ENCODE measurements at regions not wholly inside any gene's neighbourhood (a gene's known extent, or its start where the extent isn't known, plus 50 kb on each side); places are given as distances from the start of the nearest gene placed in this dataset.

DNA sequence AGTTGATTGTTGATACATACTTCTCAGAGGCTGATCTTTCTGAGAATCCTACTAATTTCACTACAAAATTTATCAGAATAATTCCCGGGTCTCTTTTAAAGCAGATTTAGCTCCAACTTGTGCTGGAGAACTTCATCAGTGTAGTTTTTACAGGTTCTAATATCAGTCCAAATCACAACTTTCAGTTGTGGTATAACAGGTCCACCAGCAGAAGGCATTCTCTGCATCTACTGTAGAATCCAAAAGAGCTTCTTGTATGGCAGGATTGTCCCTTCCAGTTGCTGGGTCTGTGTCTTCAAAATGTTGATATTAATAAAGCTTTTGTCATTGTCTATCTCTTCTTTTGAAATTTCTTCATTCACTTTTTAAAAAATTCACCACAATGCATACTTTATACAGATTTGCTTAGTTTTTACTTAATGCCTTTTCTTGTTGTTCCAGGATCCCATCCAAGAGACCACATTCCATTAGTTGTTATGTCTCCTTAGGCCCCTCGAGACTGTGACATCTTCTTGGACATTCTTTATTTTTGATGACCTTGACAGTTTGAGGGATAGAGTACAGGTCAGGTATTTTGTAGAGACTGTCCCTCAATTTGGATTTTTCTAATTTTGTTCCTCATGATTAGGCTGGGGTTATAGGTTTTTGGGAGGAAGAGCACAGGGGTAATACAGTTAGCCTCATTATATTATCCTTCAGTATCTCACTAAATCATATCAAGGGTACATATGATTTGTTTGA is 490.5 kb upstream of the MEX3C start:
- ATAC-seq (no peak), DNase-seq (ENCODE audit: low spot score) (no peak), FAIRE-seq (no peak)
- ChIA-PET CTCF (ENCODE audit: low intra/inter-chr PET ratio, low total read pairs) (no interaction called here), POLR2A (no interaction called here)
- TF ChIP-seq MAFF (IDR thresholded peaks at IDR 0.05; ENCODE audit: low read depth, low read length) (peak; percentile 53), ZNF713 (CRISPR knock-in tag; IDR thresholded peaks at IDR 0.05) (no peak), MBD4 (IDR thresholded peaks at IDR 0.05; ENCODE audit: borderline replicate concordance, low read length) (no peak), MAFK (conservative IDR thresholded peaks at IDR 0.05 in 1 of 2, IDR thresholded peaks at IDR 0.05 in 1 of 2; ENCODE audit: low read length in 2 of 2) (peak; percentile 57 to 62; a peak in 3 of 4 replicates), ZNF225 (CRISPR knock-in tag; IDR thresholded peaks at IDR 0.05) (no peak)
- Histone ChIP-seq H3K4me3 (replicated peaks in 1 of 3; ENCODE audit: insufficient read depth in 1 of 3, low read depth in 2 of 3, low read length in 3 of 3) (no peak overlapping the region), H3K79me2 (ENCODE audit: insufficient read depth, low read length) (no peaks in the 10 kb centered on the region), H4K20me1 (ENCODE audit: insufficient read depth, low read length) (no peaks in the 10 kb centered on the region), H3K27ac (ENCODE audit: extremely low read length, insufficient read depth, low read length) (no peak overlapping the region), H3K27me3 (ENCODE audit: control insufficient read depth in 1 of 2, insufficient read depth in 2 of 2, low read length in 2 of 2) (no peaks in the 10 kb centered on the region; a peak in 1 of 5 replicates), H3K4me2 (ENCODE audit: low read depth, low read length) (no peak overlapping the region), H2AFZ (ENCODE audit: low read length) (no peak overlapping the region), H3K9ac (ENCODE audit: insufficient read depth, low read depth, low read length) (no peak overlapping the region), H3K9me3 (ENCODE audit: low read length) (no peaks in the 10 kb centered on the region), H3K4me1 (ENCODE audit: insufficient read depth, low read length) (no peaks in the 10 kb centered on the region), H3K36me3 (replicated peaks in 1 of 2; ENCODE audit: control insufficient read depth in 1 of 2, insufficient read depth in 2 of 2, low read length in 2 of 2) (no peaks in the 10 kb centered on the region)
- WGBS (ENCODE audit: low lambda C conversion rate): 0% methylated on average over 2 of the region's 2 CpGs
- in situ Hi-C loops (cut with HindIII; ENCODE audit: extremely low pct_ligation_motif_present, low pct_unique_long_range_greater_than_20kb): no loop called here
- BruUV-seq (replicated peaks): no TSS peak
- intact Hi-C loops (cut with micrococcal nuclease; ENCODE audit: unreplicated experiment): no loop called here

DNA sequence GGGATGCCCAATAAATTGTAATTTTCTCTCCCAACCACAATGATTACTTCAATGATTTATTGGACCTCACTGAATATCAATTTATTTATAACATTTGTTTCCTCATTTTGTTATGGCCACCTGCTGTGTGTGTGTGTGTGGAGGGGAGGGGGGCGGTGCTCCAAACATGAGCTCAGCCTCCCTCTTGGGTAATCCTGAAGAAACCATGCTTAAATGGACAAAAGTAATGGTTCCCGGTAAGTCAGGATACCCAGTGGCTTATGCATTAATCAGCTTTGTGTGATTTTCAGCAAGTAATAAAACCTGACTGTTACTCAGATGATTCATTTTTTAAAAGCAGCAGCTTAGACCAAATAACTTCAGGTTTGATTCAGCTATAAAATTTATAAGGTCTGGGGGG is 495.1 kb upstream of the MEX3C start:
- Histone ChIP-seq H3K79me2 (ENCODE audit: insufficient read depth, low read length) (no peaks in the 10 kb centered on the region), H3K9me3 (ENCODE audit: low read length) (no peaks in the 10 kb centered on the region), H3K9ac (ENCODE audit: insufficient read depth, low read depth, low read length) (no peak overlapping the region), H3K27ac (ENCODE audit: extremely low read length, insufficient read depth, low read length) (no peak overlapping the region), H3K4me2 (ENCODE audit: low read depth, low read length) (no peak overlapping the region), H4K20me1 (ENCODE audit: insufficient read depth, low read length) (no peaks in the 10 kb centered on the region), H2AFZ (ENCODE audit: low read length) (no peak overlapping the region), H3K27me3 (ENCODE audit: control insufficient read depth in 1 of 2, insufficient read depth in 2 of 2, low read length in 2 of 2) (no peaks in the 10 kb centered on the region; a peak in 1 of 5 replicates), H3K4me1 (ENCODE audit: insufficient read depth, low read length) (no peaks in the 10 kb centered on the region), H3K4me3 (replicated peaks in 1 of 3; ENCODE audit: insufficient read depth in 1 of 3, low read depth in 2 of 3, low read length in 3 of 3) (no peak overlapping the region), H3K36me3 (replicated peaks in 1 of 2; ENCODE audit: control insufficient read depth in 1 of 2, insufficient read depth in 2 of 2, low read length in 2 of 2) (no peaks in the 10 kb centered on the region)
- TF ChIP-seq HMGA1 (CRISPR knock-in tag; conservative IDR thresholded peaks at IDR 0.05) (no peak), TARDBP (CRISPR knock-in tag; IDR thresholded peaks at IDR 0.05) (no peak), ZNF672 (CRISPR knock-in tag; IDR thresholded peaks at IDR 0.05) (no peak), ZNF550 (CRISPR knock-in tag; IDR thresholded peaks at IDR 0.05; ENCODE audit: borderline replicate concordance) (no peak)
- TF ChIP-seq, protein P1, sequence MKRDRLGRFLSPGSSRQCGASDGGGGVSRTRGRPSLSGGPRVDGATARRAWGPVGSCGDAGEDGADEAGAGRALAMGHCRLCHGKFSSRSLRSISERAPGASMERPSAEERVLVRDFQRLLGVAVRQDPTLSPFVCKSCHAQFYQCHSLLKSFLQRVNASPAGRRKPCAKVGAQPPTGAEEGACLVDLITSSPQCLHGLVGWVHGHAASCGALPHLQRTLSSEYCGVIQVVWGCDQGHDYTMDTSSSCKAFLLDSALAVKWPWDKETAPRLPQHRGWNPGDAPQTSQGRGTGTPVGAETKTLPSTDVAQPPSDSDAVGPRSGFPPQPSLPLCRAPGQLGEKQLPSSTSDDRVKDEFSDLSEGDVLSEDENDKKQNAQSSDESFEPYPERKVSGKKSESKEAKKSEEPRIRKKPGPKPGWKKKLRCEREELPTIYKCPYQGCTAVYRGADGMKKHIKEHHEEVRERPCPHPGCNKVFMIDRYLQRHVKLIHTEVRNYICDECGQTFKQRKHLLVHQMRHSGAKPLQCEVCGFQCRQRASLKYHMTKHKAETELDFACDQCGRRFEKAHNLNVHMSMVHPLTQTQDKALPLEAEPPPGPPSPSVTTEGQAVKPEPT (CRISPR knock-in tag; IDR thresholded peaks at IDR 0.05; ENCODE audit: low read depth): no peak
- TF ChIP-seq, protein P2, sequence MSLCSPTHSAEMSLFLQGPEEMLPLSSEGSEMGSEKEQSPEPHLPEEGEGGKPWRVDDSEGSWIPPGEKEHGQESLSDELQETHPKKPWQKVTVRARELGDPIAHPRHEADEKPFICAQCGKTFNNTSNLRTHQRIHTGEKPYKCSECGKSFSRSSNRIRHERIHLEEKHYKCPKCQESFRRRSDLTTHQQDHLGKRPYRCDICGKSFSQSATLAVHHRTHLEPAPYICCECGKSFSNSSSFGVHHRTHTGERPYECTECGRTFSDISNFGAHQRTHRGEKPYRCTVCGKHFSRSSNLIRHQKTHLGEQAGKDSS (CRISPR knock-in tag; IDR thresholded peaks at IDR 0.05; ENCODE audit: borderline replicate concordance, low read depth): no peak
- CTCF ChIA-PET (ENCODE audit: low intra/inter-chr PET ratio, low total read pairs): no interaction called here
- ATAC-seq (no peak), FAIRE-seq (no peak), DNase-seq (ENCODE audit: low spot score) (no peak)
- in situ Hi-C loops (cut with HindIII; ENCODE audit: extremely low pct_ligation_motif_present, low pct_unique_long_range_greater_than_20kb): no loop called here
- no TSS peak for BruUV-seq (replicated peaks)
- intact Hi-C loops (cut with micrococcal nuclease; ENCODE audit: unreplicated experiment): no loop called here
- POLR2A ChIA-PET: no interaction called here
- WGBS (ENCODE audit: low lambda C conversion rate): 0% methylated on average over 2 of the region's 2 CpGs

Data from HepG2 (cell line).